ENCODE measurements at regions not wholly inside any gene's neighbourhood (a gene's known extent, or its start where the extent isn't known, plus 50 kb on each side); places are given as distances from the start of the nearest gene placed in this dataset.

DNA sequence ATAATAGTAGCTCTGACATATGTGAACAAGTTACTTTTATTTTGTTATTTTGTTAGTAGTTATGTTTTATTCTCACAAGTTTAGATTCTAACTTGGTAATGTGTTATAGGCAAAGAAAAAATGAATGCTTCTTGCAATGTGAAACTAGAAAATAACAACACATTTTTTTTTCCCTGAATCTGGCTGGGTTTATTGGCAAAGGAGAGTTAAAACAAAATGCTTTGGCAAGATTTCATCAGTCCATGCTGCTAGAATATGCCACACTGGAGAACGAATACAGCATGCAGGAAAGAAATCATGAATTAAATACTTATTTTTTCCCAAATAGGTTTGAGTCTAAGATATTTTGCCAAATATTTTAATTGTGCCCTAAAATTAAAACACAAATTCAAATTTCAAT is 1048.1 kb upstream of the ACO1 start:
- no peak for DNase-seq (ENCODE audit: low read depth, low spot score)
- H3K27me3 ChIP-seq (ENCODE audit: insufficient read depth, insufficient read length), result no peaks in the 10 kb centered on the region
- peaks cover 12% of the 10 kb centered on the region; the same call in 1 of the 2 replicates for H3K9me3 ChIP-seq (ENCODE audit: insufficient read depth, low read length)
- H3K9ac ChIP-seq (ENCODE audit: insufficient read length, low read depth), result no peak overlapping the region
- H3K4me3 ChIP-seq (ENCODE audit: insufficient read length, low read depth), result no peak overlapping the region
- H3K36me3 ChIP-seq (ENCODE audit: insufficient read depth, insufficient read length, low read length), result no peaks in the 10 kb centered on the region
- no peaks in the 10 kb centered on the region for H3K4me1 ChIP-seq (ENCODE audit: insufficient read depth, insufficient read length)
- no peak for TF ChIP-seq YY1 (IDR thresholded peaks at IDR 0.05; ENCODE audit: insufficient read depth, insufficient read length)
- TF ChIP-seq SUZ12 (IDR thresholded peaks at IDR 0.05; ENCODE audit: extremely low read depth, insufficient read depth, insufficient read length), result no peak
- no peak for TF ChIP-seq ZNF274 (IDR thresholded peaks at IDR 0.05; ENCODE audit: low read depth, low read length)

DNA sequence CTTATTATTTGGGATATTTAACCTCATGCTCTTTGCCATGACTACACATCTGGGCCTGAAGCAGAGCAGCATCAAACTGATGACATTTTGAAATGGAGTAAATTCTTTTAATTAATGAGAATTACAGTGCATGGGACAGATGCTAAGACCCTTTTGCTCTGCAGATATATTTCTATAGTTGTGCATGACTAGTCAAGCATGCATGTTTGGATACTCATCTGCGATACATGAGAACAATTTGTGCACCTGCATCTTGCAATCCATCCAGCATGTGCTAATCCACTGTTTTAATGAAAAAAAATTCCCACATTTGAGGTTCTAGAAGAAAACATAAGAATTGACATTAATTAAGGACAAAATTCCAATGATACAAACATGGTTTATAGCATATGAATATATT is 1047.6 kb upstream of the ACO1 start:
- H3K27me3 ChIP-seq (ENCODE audit: insufficient read depth, insufficient read length), result no peaks in the 10 kb centered on the region
- H3K4me1 ChIP-seq (ENCODE audit: insufficient read depth, insufficient read length), result no peaks in the 10 kb centered on the region
- TF ChIP-seq ZNF274 (IDR thresholded peaks at IDR 0.05; ENCODE audit: low read depth, low read length) (no peak), SUZ12 (IDR thresholded peaks at IDR 0.05; ENCODE audit: extremely low read depth, insufficient read depth, insufficient read length) (no peak), YY1 (IDR thresholded peaks at IDR 0.05; ENCODE audit: insufficient read depth, insufficient read length) (no peak)
- H3K4me3 ChIP-seq (ENCODE audit: insufficient read length, low read depth), result no peak overlapping the region
- no peak for DNase-seq (ENCODE audit: low read depth, low spot score)
- no peaks in the 10 kb centered on the region for H3K36me3 ChIP-seq (ENCODE audit: insufficient read depth, insufficient read length, low read length)
- H3K9ac ChIP-seq (ENCODE audit: insufficient read length, low read depth), result no peak overlapping the region
- H3K9me3 ChIP-seq (ENCODE audit: insufficient read depth, low read length), result peaks cover 12% of the 10 kb centered on the region; the same call in 1 of the 2 replicates

DNA sequence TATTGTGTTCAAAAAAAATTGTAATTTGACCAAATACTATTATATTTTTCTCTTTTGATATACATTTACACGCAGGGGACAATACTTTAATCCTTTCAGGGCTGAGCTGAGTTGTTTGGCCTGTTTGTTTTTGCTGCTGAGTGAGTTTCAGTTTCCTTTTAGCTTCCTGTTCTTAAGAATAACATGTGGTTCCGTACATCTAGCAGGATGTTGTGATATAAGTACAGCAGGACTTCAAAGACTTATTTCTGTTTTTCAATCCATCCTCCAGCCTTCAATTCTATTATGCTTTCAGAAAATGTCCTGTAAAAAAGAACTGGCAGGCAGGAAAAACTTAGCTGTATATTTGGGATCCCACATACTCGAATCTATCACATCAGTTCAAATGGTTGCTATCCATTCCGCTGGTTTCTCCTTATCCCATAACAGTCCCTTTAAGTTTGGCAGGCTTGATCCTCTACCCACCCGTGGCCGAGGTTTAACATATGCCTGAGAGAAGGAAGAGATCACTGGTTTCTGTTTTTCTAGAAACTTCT is 1037.3 kb upstream of the ACO1 start:
- Histone ChIP-seq H3K9me3 (ENCODE audit: insufficient read depth, low read length) (0 out of 2 replicates have a peak, but pooled peaks cover 4% of the 10 kb centered on the region), H3K4me3 (ENCODE audit: insufficient read length, low read depth) (no peak overlapping the region), H3K9ac (ENCODE audit: insufficient read length, low read depth) (no peak overlapping the region), H3K36me3 (ENCODE audit: insufficient read depth, insufficient read length, low read length) (no peaks in the 10 kb centered on the region), H3K4me1 (ENCODE audit: insufficient read depth, insufficient read length) (no peaks in the 10 kb centered on the region), H3K27me3 (ENCODE audit: insufficient read depth, insufficient read length) (no peaks in the 10 kb centered on the region)
- no peak for DNase-seq (ENCODE audit: low read depth, low spot score)
- TF ChIP-seq SUZ12 (IDR thresholded peaks at IDR 0.05; ENCODE audit: extremely low read depth, insufficient read depth, insufficient read length) (no peak), YY1 (IDR thresholded peaks at IDR 0.05; ENCODE audit: insufficient read depth, insufficient read length) (no peak), ZNF274 (IDR thresholded peaks at IDR 0.05; ENCODE audit: low read depth, low read length) (no peak)

DNA sequence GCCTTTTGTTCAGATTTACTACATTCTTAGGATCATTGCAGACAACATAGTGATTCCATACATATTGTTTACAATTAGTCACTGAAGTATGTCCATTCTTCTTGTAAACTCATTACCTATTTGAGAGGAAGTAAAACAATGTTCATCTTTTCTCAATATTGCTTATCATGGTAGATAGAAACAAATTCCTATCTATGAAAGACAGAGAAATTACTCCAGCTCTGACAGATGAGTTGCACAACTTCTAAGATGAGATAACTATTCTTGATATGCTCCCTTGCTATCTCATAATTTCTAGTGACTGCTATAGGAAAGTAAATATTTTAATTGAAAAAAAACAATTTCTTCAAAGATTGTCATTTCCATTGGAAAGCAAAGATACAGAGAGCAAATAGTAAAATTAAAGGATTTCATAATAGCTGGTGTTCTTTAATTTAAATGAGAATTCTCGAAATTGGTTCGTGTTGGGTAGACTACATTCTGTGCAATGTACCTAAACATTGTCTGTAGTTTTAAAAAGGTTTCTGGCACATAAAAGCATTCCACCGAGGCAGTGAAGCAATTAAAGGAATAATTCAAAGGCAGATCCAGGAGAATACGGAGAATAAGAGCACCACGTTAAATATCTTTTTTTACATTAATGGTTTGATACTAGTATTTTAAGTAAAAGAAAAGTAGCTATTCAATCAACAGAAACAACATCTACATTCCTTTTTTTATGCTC is 1029.1 kb upstream of the ACO1 start:
- H3K27me3 ChIP-seq (ENCODE audit: insufficient read depth, insufficient read length), result no peaks in the 10 kb centered on the region
- H3K36me3 ChIP-seq (ENCODE audit: insufficient read depth, insufficient read length, low read length), result no peaks in the 10 kb centered on the region
- no peaks in the 10 kb centered on the region for H3K9me3 ChIP-seq (ENCODE audit: insufficient read depth, low read length)
- no peaks in the 10 kb centered on the region for H3K4me1 ChIP-seq (ENCODE audit: insufficient read depth, insufficient read length)
- H3K9ac ChIP-seq (ENCODE audit: insufficient read length, low read depth), result no peak overlapping the region
- no peak for DNase-seq (ENCODE audit: low read depth, low spot score)
- H3K4me3 ChIP-seq (ENCODE audit: insufficient read length, low read depth), result no peak overlapping the region
- TF ChIP-seq YY1 (IDR thresholded peaks at IDR 0.05; ENCODE audit: insufficient read depth, insufficient read length), result no peak
- no peak for TF ChIP-seq ZNF274 (IDR thresholded peaks at IDR 0.05; ENCODE audit: low read depth, low read length)
- TF ChIP-seq SUZ12 (IDR thresholded peaks at IDR 0.05; ENCODE audit: extremely low read depth, insufficient read depth, insufficient read length), result no peak

DNA sequence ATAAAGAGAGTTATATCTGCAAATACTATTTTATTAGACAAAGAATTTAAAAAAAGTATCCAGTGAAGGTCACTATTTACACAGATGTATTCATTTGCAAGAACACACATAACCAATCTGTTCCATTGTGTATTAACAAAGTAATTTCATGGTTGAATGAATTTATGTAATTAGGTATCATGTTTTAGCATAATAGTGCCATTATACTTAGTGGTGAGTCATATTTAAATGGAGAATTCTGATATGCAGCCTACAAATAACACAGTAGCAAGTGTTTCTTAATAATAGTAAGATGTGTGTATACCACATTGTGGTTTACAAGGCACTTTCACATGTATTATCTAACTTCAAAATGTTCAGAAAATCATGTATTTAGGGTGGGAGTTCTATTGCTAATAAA is 1028.5 kb upstream of the ACO1 start:
- Histone ChIP-seq H3K4me3 (ENCODE audit: insufficient read length, low read depth) (no peak overlapping the region), H3K9me3 (ENCODE audit: insufficient read depth, low read length) (no peaks in the 10 kb centered on the region), H3K36me3 (ENCODE audit: insufficient read depth, insufficient read length, low read length) (no peaks in the 10 kb centered on the region), H3K4me1 (ENCODE audit: insufficient read depth, insufficient read length) (no peaks in the 10 kb centered on the region), H3K27me3 (ENCODE audit: insufficient read depth, insufficient read length) (no peaks in the 10 kb centered on the region), H3K9ac (ENCODE audit: insufficient read length, low read depth) (no peak overlapping the region)
- DNase-seq (ENCODE audit: low read depth, low spot score), result no peak
- TF ChIP-seq SUZ12 (IDR thresholded peaks at IDR 0.05; ENCODE audit: extremely low read depth, insufficient read depth, insufficient read length), result no peak
- TF ChIP-seq ZNF274 (IDR thresholded peaks at IDR 0.05; ENCODE audit: low read depth, low read length), result no peak
- no peak for TF ChIP-seq YY1 (IDR thresholded peaks at IDR 0.05; ENCODE audit: insufficient read depth, insufficient read length)

DNA sequence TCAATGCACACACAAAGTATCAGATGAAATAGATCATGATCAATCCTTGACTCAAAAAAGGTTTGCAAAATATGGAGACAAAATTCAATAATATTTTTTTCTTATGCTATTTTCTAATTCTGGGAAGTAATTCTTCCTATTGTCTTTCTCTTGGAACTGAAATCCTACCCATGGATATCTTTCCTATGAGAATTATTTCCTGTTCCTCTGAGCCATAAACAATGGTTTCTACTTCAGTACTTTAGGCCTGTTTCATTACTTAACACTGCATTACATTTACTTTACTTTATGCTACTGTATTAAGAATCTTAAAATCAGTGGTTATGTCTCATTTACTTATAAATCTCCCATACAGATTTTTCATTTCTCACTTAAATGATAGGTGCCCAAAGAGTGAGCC is 1025.4 kb upstream of the ACO1 start:
- no peak for DNase-seq (ENCODE audit: low read depth, low spot score)

DNA sequence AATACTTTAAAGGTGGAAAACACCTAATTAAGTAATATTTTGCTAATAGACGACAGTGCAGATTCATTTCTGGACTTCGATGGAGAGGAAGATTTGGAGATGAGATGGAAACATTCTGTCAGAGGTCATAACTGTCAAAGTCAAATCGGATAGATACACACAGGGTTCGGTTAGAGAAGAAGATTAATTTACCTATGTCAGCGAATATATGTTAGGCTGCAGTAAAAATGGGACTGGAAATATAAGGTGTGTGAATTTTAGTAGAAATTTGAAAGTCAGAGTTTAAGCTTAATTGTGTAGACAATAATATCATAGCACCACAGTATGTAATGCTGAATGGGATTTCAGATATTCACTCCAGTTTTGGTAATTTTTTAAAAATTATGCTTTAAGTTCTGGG is 1020.3 kb upstream of the ACO1 start:
- H3K36me3 ChIP-seq (ENCODE audit: insufficient read depth, insufficient read length, low read length), result no peaks in the 10 kb centered on the region
- H3K4me1 ChIP-seq (ENCODE audit: insufficient read depth, insufficient read length), result no peaks in the 10 kb centered on the region
- TF ChIP-seq ZNF274 (IDR thresholded peaks at IDR 0.05; ENCODE audit: low read depth, low read length) (no peak), YY1 (IDR thresholded peaks at IDR 0.05; ENCODE audit: insufficient read depth, insufficient read length) (no peak), SUZ12 (IDR thresholded peaks at IDR 0.05; ENCODE audit: extremely low read depth, insufficient read depth, insufficient read length) (no peak)
- no peak overlapping the region for H3K9ac ChIP-seq (ENCODE audit: insufficient read length, low read depth)
- H3K9me3 ChIP-seq (ENCODE audit: insufficient read depth, low read length), result no peaks in the 10 kb centered on the region
- H3K4me3 ChIP-seq (ENCODE audit: insufficient read length, low read depth), result no peak overlapping the region
- DNase-seq (ENCODE audit: low read depth, low spot score), result no peak
- H3K27me3 ChIP-seq (ENCODE audit: insufficient read depth, insufficient read length), result no peaks in the 10 kb centered on the region

More for the DNA sequence above, 1025.4 kb upstream of the ACO1 start:
- H3K36me3 ChIP-seq (ENCODE audit: insufficient read depth, insufficient read length, low read length), result no peaks in the 10 kb centered on the region
- no peaks in the 10 kb centered on the region for H3K27me3 ChIP-seq (ENCODE audit: insufficient read depth, insufficient read length)
- H3K9ac ChIP-seq (ENCODE audit: insufficient read length, low read depth), result no peak overlapping the region
- no peaks in the 10 kb centered on the region for H3K4me1 ChIP-seq (ENCODE audit: insufficient read depth, insufficient read length)
- no peaks in the 10 kb centered on the region for H3K9me3 ChIP-seq (ENCODE audit: insufficient read depth, low read length)
- no peak overlapping the region for H3K4me3 ChIP-seq (ENCODE audit: insufficient read length, low read depth)
- no peak for TF ChIP-seq SUZ12 (IDR thresholded peaks at IDR 0.05; ENCODE audit: extremely low read depth, insufficient read depth, insufficient read length)
- TF ChIP-seq YY1 (IDR thresholded peaks at IDR 0.05; ENCODE audit: insufficient read depth, insufficient read length), result no peak
- TF ChIP-seq ZNF274 (IDR thresholded peaks at IDR 0.05; ENCODE audit: low read depth, low read length), result no peak

All from NT2/D1 (cell line).